AG04449 (cell line): ENCODE measurements at regions not wholly inside any gene's neighbourhood (a gene's known extent, or its start where the extent isn't known, plus 50 kb on each side); places are given as distances from the start of the nearest gene placed in this dataset.

Experiments
- CTCF ChIA-PET: fragments of 350-600 bp; formaldehyde crosslinking; extraction: SDS; loops from one replicate; lab custom pipeline; 2021; ENCODE audit warnings: antibody characterized with exemption; lab: Yijun Ruan, JAX
- POLR2A ChIA-PET: fragments of 400-600, 350-600 bp; formaldehyde crosslinking; extraction: SDS; loops from one replicate; lab custom pipeline; 2020; ENCODE audit warnings: antibody characterized with exemption, inconsistent platforms; lab: Yijun Ruan, JAX
- DNase-seq: peaks from one replicate; pipeline ENCODE4 v3.0.0-alpha.2; 2010; ENCODE audit warnings: low read depth, low spot score
- H3K4me3 ChIP-seq: 2 replicates; pipeline ENCODE4 v1.5.1; 2011; ENCODE audit warnings: low read depth, mild to moderate bottlenecking, control low read depth, low read length
- TF ChIP-seq, protein P1 (sequence below): IDR thresholded peaks from one replicate; pipeline ENCODE4 v1.5.1; 2011; ENCODE audit warnings: mild to moderate bottlenecking, moderate library complexity, low read length, control low read depth, inconsistent platforms; ENCODE audit not compliant: insufficient read depth; ENCODE audit errors: missing control alignments

- ChIA-PET POLR2A (no interaction called here), CTCF (no interaction called here)
- TF ChIP-seq, protein P1, sequence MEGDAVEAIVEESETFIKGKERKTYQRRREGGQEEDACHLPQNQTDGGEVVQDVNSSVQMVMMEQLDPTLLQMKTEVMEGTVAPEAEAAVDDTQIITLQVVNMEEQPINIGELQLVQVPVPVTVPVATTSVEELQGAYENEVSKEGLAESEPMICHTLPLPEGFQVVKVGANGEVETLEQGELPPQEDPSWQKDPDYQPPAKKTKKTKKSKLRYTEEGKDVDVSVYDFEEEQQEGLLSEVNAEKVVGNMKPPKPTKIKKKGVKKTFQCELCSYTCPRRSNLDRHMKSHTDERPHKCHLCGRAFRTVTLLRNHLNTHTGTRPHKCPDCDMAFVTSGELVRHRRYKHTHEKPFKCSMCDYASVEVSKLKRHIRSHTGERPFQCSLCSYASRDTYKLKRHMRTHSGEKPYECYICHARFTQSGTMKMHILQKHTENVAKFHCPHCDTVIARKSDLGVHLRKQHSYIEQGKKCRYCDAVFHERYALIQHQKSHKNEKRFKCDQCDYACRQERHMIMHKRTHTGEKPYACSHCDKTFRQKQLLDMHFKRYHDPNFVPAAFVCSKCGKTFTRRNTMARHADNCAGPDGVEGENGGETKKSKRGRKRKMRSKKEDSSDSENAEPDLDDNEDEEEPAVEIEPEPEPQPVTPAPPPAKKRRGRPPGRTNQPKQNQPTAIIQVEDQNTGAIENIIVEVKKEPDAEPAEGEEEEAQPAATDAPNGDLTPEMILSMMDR: no peak
- DNase-seq: no peak
- no peak overlapping the region for H3K4me3 ChIP-seq
Observed at GRCh38 chr12:87182696-87183233, 846.4 kb downstream of the C12orf50 start.

- ChIA-PET POLR2A (no interaction called here), CTCF (no interaction called here)
- TF ChIP-seq, protein P1: no peak
- no peak for DNase-seq
- H3K4me3 ChIP-seq: no peak overlapping the region
Observed at GRCh38 chr12:87171356-87171755, 857.8 kb downstream of the C12orf50 start.

GRCh38 chr12:87169010-87169409, 860.2 kb downstream of the C12orf50 start:
- DNase-seq: no peak
- ChIA-PET POLR2A (no interaction called here), CTCF (no interaction called here)
- H3K4me3 ChIP-seq: no peak overlapping the region
- TF ChIP-seq, protein P1: no peak

DNA sequence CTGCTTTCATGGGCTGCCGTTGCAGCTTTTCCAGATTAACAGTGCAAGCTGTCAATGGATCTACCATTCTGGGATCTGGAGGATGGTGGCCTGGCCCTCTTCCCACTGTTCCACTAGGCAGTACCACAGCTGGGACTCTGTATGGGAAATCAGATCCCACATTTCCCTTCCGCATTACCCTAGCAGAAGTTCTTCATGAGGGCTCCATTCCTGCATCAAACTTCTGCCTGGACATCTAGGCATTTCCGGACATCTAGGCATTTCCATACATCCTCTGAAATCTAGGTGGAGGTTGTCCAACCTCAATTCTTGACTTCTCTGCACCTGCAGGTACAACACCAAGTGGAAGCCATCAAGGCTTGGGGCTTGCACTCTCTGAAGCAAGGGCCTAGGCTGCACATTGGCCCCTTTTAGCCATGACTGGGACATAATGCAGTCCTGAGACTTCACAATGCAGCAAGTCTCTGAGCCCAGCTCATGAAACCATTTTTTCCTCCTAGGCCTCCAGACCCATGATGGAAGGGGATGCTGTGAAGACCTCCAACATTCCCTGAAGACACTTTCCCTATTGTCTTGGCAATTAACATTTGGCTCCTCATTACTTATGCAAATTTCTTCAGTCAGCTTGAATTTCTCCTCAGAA, 863.3 kb downstream of the C12orf50 start:
- ChIA-PET CTCF (no interaction called here), POLR2A (no interaction called here)

GRCh38 chr12:87163122-87163521, 866.1 kb downstream of the C12orf50 start:
- TF ChIP-seq, protein P1: no peak
- no peak overlapping the region for H3K4me3 ChIP-seq
- ChIA-PET POLR2A (no interaction called here), CTCF (no interaction called here)
- DNase-seq: no peak

More for the DNA sequence above, 863.3 kb downstream of the C12orf50 start:
- no peak for DNase-seq
- TF ChIP-seq, protein P1: no peak
- H3K4me3 ChIP-seq: no peak overlapping the region

DNA sequence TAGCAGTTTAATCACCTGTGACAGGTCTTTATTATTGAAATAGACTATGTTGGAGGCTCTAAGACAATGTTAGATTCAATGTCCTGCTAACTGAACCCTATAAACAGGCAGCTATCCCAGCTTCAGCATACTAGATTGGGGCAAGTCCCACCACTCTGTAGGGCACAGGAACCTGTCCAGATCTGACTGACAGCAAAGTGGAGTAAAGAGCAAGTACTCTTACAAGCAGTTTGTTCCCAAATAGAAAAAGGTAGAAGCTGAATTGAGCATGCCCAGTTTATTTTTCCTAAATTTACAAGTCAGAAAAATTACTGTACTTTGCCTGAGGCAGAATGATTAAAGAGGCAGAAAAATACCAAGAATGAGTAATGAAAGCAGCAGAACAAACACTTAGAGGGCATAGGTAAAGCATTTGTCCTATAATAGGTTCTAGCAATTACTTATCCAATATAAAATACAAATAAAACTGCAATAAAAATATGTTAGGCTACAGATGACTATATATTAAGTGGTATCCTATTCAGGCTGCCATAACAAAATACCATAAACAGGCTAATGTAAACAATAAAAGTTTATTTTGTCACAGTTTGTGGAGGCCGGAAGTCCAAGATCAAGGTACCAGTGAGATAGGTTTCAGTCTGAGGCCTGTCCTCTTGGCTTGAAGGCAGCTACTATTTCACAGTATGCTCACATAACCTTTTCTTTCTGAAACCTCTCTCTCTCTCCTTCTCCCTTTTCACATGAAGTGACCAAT, 868.2 kb downstream of the C12orf50 start:
- ChIA-PET POLR2A (no interaction called here), CTCF (no interaction called here)
- TF ChIP-seq, protein P1: no peak
- no peak for DNase-seq
- no peak overlapping the region for H3K4me3 ChIP-seq
